GM20431 (cell line): ENCODE measurements at regions not wholly inside any gene's neighbourhood (a gene's known extent, or its start where the extent isn't known, plus 50 kb on each side); places are given as distances from the start of the nearest gene placed in this dataset.

Experiments used
- in situ Hi-C: fragments of 300-500 bp; cut with MseI, MboI; formaldehyde crosslinking; loops from one replicate; pipeline ENCODE4 v1.15.0; 2020; ENCODE audit warnings: low sequenced_read_pairs; ENCODE audit not compliant: unreplicated experiment

DNA sequence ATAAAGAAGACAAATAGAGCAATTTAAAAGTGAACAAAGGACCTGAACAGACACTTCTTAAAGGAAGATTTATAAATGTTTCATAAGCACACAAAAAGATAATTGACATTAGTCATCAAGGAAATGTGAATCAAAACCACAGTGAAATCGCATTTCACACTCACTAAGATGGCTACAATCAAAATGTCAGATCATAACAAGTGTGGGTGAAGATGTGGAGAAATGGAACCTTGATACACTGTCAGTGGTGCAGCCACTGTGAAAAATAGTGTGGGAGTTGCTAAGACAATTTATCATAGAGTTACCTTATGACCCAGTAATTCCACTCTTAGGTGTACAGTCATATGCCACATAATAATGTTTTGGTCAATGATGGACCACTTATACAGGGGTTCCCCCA lies 54.5 kb upstream of the HTR4 start:
- in situ Hi-C loops, result loop anchor here (25.0 kb wide), 1 partner anchor 247 kb away; no protein-coding TSS in a partner anchor

DNA sequence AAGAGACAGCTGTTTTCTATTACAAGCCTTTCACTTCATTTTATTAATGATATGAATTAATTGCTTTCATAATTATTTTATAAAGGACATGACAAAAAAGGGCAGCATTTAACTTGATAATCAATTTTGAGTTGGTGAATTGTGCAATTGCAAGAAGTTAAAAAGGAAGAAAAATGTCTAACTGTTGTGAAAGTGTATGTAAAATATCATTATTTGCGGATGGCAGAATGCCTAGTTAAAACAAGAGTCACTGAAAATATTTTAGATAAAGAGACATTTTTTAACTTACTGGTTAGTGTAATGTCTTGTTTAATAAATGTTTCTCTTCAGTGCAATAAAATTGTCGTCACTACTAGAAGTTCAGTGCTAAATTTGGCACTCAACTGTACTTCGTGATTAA lies 57.6 kb upstream of the HTR4 start:
- in situ Hi-C loops, result loop anchor here (25.0 kb wide), 1 partner anchor 250 kb away; no protein-coding TSS in a partner anchor

DNA sequence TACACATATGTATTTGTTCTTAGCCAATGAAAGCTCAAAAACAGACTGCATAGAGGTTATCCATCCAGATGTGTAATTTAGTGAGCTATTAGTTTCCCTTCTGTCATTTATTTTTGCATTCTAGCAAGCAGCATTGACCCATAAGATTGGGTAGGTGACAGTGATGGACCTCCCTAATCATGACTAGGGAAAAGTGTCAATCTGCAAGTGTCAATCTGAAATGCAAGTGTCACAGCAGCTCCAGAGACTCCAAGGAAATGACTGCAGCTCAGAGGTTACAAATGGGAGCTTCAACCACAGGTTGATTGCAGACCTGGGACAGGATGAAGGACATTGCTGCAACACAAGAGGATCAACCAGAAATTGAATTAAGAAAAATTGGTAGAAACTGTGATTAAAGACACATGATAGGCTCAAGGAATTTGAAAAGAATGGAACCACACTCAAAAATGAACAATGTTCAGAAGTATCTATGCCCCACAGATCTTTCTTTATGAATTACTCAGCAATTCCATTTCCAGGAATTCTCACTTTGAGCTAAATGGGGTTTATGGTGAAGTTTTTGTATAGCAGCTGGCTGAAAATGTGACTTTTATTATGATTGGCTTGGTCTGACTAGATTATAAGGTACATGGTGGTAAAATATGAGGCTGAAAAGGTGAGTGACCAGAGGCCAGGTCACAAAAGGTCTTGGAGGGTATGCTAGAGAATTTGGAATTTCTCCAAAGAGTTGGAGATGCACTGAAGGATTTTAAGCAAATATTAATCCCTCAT lies 59.6 kb upstream of the HTR4 start:
- in situ Hi-C loops, result loop anchor here (25.0 kb wide), 1 partner anchor 252 kb away; no protein-coding TSS in a partner anchor

DNA sequence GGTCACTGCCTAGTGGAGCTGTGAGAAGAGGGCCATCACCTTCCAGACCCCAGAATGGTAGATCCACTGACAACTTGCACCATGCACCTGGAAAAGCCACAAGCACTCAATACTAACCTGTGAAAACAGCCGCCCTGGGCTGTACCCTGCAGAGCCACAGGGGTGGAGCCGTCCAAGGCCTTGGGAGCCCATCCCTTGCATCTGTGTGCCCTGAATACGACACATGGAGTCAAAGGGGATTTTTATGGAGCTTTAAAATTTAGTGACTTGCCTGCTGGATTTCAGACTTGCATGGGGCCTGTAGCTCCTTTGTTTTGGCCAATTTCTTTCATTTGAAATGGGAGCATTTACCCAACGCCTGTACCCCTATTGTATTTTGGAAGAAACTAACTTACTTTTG lies 62.4 kb upstream of the HTR4 start:
- in situ Hi-C loops, result loop anchor here (25.0 kb wide), 1 partner anchor 254 kb away; no protein-coding TSS in a partner anchor

DNA sequence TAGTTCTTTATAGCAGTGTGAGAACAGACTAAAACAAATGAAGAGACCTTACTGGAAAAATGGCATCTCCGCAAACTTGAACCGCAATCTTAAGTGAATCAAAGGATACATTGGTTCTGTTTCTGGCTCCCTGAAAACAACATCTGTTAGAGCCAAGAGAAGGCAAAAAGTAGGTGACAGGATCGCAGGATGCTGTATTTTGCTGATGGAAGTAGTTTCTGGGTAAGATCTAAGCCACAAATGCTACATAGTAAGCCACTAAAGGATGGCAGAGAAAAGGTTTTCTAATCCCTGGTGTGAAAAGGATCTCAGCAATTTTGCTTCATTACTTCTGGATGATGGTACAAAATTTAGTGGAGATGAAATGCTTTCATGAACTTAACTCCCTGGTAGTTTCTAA lies 63.3 kb upstream of the HTR4 start:
- in situ Hi-C loops, result loop anchor here (25.0 kb wide), 1 partner anchor 255 kb away; no protein-coding TSS in a partner anchor

DNA sequence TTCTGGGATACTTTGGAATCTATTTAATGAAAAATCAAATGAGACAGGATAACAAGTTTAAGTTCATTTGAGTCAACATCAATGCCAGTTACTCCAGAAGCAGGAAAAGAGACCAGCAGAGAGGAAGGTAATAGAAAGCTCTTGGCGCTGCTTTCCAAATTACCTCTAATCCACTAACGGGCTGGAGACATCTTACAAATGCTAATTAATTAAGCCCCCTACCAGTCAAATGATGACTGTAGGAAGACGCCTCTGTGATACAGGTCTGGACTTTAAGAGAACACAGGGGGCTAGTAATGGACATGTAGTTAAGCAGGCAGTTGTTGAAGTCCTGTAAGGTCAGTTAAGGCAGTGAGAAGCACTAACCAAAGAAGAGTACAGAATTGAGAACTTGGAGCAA lies 65.3 kb upstream of the HTR4 start:
- in situ Hi-C loops, result loop anchor here (25.0 kb wide), 1 partner anchor 257 kb away; no protein-coding TSS in a partner anchor

DNA sequence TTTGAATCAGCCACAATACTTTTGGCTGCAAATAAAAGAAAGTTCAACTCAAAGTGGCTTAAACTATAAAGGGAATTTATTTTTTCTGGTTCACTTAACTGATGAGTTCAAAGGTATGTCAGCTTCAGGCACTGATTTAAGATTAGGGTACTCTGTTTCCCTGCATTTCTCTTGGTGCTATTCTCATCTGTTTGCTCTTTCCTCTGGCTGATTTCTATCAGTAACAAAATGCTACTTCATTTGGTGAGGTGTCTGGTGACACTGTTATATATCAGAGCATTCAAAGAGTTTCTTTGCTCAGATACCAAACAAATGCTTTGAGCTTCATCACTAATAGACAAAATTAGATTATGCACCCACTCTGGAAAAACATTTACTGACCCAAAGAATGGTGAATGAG lies 65.9 kb upstream of the HTR4 start:
- in situ Hi-C loops, result loop anchor here (25.0 kb wide), 1 partner anchor 258 kb away; no protein-coding TSS in a partner anchor

DNA sequence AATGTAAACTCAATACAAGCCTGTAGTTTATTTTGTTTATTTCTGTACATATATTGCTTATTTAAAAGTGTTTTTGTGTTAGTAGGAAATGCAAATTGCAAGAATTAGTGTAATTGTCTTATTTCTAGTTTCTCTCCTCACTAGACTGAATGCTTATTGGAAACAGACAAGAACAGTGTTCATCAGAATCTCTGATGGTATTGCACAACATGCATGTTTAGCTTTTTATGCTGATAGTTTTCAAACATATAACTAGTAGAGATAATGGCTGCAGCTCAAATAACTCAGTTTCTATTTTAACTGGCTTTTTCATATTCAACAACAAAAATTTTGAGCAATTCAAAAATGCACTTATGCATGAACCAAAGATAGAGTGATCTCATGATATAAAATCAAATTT lies 68.8 kb upstream of the HTR4 start:
- in situ Hi-C loops, result loop anchor here (25.0 kb wide), 1 partner anchor 261 kb away; no protein-coding TSS in a partner anchor

DNA sequence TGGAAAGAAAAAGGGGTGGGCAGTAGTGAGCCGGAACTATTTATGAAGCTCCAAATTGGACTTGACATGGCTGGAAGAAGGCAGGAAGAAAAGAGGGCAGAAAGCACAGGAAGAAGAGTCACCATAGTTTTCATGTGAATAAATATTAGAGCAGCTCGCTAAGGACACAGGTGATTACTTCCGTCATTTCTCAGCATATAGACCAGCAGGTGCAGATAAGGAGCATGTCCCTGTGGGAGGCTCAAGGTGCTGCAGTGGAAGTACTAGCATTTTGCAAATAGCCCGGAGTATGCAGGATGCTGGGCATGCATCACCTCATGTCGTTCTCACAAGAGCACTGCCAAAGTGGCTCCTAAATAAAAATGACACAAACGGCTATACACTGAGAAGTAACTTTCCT lies 71.3 kb upstream of the HTR4 start:
- in situ Hi-C loops, result loop anchor here (25.0 kb wide), 2 partner anchors 237 to 312 kb away; no protein-coding TSS in a partner anchor

DNA sequence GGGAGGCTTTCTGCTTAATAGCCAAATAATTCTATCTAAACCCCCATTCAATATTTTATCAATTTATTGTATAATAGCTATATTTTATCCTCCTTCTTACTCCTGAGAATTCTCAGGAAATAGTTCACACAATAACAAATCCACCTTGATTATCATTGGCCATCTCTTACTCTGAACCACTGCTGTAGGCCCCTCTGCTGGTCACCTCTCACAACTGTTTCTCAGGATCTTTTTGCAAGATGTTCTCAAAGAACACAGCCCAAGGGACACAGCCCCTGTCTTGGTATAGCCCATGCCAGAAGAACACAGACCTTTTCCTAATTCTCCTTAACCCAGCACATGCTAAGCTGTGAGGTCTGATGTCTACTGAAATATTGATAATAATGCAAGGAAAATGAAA lies 74.9 kb upstream of the HTR4 start:
- in situ Hi-C loops, result loop anchor here (25.0 kb wide), 2 partner anchors 233 to 308 kb away; no protein-coding TSS in a partner anchor

DNA sequence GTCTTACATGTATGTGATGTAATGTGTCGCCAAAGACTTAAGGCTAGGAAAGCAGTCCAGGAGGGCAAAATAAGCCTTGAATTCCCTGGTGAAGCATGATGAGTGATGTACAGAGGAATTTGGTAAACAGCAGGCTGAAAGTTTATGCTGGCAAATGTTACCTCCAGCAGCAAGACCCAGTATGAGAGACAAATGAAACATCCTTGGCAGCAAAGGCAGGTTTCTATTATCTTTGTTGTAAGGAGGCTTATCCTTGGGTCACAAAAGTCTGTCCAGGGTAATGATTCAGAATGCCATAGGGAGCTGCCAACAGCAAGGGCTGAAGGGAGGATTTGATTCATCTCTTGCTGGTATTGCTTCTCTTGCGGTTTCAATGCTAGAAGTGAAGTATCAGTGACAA lies 75.9 kb upstream of the HTR4 start:
- in situ Hi-C loops, result loop anchor here (10.0 to 25.0 kb wide), 3 partner anchors 232 to 395 kb away; no protein-coding TSS in a partner anchor

DNA sequence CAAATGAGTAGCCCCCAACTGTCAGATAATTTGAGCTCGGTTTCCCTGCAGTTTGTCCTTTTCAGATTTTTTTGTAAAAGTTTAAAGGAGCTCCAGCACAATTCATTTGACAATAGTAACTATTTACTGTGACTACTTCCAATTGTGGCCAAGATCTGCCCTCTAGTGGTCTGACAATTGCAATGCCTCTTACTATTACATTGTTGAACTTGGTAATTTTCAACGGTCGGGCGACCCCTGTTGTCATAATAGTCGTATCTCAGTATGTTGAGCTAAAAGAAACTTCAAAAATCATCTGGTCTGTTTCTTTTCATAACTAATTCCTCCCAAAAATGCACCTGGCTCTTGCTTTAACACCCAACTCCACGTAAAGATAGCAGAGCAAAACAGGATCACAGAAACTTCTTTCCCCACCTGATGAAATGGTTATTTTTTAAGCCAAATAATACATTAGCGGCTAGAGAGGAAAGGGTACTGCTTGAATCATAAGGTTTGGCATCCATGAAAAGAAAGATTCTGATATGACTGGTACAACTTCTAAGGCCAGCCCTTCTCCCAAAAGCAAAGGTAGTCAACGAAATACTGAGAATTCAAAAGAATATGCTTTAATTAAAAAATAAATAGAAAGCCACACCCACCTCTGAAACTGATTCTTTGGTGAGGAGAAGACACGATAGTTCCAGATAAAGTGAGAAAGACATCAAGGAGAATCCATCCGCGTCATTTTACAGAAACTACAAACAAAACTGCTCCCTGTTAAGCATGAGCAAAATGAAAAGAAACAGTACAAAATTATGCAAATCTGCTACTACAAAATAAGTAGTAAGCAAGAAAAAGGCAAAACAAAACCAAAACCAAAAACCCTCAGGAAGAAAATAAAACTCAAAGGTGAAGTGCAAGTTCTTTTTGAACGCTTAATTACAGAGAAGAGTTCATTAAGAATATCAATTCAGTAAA lies 76.9 kb upstream of the HTR4 start:
- in situ Hi-C loops, result loop anchor here (10.0 to 25.0 kb wide), 3 partner anchors 231 to 394 kb away; no protein-coding TSS in a partner anchor

DNA sequence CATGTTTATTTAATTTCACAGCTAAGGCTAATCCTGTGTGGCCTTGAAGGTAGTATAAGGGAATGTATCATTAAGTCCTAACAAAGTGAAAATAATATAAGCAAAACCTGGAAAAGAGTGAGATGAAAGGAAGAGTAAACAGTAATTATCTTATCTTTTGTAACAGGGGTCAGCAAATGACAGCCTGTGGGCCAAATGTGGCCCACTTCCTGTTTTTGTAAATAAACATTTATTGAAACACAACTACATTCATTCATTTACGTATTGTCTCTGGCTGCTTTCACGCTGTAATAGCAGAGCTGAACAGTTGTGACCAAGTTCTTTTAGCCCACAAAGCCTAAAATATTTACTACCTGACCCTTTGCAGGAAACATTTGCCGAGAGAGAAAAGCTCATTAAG lies 78.4 kb upstream of the HTR4 start:
- in situ Hi-C loops, result loop anchor here (10.0 to 25.0 kb wide), 3 partner anchors 230 to 392 kb away; no protein-coding TSS in a partner anchor

DNA sequence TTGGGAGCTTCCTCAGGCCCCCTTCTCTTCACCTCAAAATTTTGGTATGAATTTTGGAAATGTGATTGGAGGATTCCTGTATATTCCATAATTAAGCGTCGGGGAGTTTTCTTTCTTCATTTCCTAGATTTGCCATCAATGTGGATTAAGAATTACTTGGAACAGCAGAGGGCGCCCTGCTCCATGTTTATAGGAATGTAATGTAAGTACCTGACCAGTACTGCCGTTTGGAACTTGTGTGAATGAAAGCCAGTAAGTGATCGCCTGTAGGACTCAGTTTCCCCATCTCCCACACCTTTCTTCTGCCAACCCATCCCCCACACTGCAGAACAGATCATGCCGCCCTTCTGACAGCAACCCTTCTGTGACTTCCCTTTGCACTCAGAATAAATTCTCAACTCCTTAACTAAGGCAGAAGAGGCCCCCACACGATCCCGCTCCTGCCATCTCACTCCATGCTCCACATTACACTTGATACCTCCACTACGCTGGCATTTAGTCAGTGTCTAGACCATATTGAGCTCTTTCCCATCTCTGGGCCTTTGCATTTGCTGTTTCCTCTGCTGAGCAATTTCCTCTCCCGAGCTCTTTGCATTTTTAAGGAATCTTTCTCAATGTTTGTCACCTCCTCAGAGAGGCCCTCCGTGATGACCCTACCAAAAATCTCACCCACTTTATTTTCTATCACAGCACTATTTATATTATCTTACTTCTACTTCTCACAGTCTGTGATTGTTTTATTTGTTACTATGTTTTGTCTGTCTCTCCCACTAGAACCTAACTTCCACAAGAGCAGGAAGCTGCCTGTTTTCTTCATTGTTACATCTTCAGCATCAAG lies 79.5 kb upstream of the HTR4 start:
- in situ Hi-C loops, result loop anchor here (10.0 to 25.0 kb wide), 3 partner anchors 228 to 391 kb away; no protein-coding TSS in a partner anchor

DNA sequence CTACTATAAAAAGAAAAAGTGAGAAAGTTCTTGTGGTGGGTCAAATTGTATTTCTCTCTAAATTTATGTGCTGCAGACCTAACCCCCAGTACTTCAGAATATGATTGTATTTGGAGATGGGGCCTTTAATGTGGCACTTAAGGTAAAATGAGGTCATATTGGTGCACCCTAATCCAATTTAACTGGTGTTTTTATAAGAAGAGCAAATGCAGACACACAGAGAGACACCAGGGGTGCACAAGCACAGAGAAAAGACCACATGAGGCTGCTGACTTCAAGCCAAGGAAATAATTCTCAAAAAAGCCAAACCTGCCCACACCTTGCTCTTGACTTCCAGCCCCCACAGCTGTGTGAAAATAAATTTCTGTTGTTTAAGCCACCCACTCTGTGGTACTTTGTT lies 80.2 kb upstream of the HTR4 start:
- in situ Hi-C loops, result loop anchor here (10.0 to 25.0 kb wide), 3 partner anchors 228 to 390 kb away; no protein-coding TSS in a partner anchor

DNA sequence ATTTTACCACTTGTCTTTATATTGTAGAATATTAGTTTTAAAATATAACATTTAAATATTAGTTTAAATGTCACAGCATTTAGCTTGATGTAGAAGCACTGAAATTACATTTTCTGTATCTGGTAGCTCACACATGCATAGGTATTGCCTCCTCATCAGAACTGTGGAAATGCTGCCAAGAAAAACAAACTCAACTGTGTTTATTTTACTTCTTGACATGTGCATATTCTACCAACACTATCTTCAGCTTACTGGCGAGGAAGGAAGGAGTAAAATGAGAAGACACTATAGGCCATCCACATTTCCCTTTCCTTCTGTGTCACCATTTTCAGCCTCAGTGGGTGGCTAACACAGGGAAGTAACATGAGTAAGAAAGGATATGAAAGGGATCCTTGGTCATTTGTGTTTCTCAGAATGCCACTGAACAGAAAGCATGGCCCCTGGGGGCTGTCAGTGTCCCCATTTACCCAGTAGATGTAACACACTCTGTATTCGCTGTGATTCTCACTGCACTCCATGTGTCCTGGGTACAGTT lies 81.0 kb upstream of the HTR4 start:
- in situ Hi-C loops, result loop anchor here (10.0 to 25.0 kb wide), 3 partner anchors 227 to 389 kb away; no protein-coding TSS in a partner anchor

DNA sequence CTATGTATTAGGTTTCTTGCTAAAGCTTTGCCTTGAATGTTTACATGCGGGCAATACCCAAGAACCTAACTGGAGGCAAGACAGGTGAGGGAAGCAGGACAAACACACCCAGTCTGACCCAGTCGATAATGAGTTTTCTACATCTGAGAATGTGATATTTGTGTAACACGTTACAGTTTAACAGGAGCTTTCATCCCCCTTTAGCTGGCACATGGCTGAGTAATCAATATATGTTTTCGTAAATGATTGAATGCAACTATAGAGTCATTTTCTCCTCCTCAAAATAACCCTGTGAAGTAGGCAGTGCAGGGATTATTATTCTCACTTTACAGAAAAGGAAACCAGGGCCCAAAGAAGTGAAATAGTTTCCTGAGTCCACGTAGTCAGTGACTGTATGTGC lies 84.7 kb upstream of the HTR4 start:
- in situ Hi-C loops, result loop anchor here (10.0 to 25.0 kb wide), 3 partner anchors 223 to 386 kb away; no protein-coding TSS in a partner anchor

DNA sequence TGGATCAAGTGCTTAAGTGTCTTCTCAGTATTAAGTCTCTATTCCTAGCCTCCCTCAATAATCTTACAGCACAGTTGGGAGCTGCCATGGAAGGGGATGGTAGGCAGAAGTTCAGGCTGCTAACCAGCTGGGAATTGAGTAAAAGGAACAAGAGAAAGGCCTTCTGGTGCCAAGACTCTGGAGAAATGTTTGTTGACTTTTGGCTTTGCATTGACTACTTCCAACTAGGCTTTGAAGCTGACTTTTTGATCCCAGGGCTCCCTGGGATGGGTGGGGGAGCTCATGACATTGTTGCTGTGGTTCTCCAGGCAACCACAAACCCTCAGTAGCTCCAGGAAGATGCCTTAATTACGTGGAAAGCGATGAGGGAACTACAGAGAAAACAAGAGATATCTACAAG lies 85.2 kb upstream of the HTR4 start:
- in situ Hi-C loops, result loop anchor here (10.0 to 25.0 kb wide), 3 partner anchors 223 to 385 kb away; no protein-coding TSS in a partner anchor
